AG09309 (cell line): ENCODE measurements at regions not wholly inside any gene's neighbourhood (a gene's known extent, or its start where the extent isn't known, plus 50 kb on each side); places are given as distances from the start of the nearest gene placed in this dataset.

ENCODE experiments used
- DNase-seq: peaks from one replicate; pipeline ENCODE4 v3.0.0-alpha.2; 2010; ENCODE audit warnings: low read depth
- H3K4me3 ChIP-seq: 2 replicates; pipeline ENCODE4 v1.5.1; 2011; ENCODE audit warnings: mild to moderate bottlenecking, low read depth, low read length, moderate library complexity; ENCODE audit not compliant: control insufficient read depth
- TF ChIP-seq, protein P1 (sequence below): IDR thresholded peaks from 2 replicates; pipeline ENCODE4 v1.5.1; 2011; ENCODE audit warnings: mild to moderate bottlenecking, low read depth, low read length, inconsistent platforms; ENCODE audit not compliant: insufficient read depth, control insufficient read depth; ENCODE audit errors: missing control alignments

DNA sequence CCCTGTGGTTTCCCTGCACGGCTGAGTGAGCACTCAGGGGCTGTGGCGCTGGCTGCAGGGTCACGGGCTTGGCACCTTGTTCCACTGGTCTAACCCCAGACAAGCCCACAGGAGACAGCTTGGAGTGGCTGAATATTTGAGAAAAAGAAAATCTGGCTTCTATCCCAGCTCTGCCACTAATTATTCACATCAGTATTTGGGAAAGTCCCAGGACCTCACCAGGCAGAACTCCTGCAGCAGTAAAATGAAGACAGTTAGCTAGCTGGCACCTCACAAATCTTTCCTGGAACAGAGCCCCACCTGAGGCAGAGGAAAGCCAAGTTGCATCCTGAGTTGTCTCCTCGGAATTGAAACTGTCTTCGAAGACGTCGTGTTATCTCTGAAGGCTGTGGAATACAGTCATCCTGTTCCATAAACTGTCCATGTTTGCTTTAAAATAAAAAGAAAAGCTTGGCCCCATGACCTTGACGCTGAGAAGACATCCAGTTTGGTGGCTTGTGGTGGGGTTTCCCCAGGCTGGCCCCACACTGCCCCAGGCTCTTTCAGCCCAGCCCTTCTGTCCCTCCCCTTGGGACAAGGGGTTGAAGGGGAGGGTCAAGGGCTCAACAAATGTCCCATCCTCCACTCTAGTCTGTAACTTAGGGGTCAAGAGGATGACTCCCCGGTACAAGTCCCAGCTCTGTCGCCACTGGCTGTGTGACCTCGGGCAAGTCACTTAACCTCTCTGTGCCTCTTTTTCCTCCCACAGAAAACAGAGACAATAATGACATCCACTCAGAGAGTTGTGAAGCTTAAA, 93.8 kb upstream of the TMPRSS2 start:
- H3K4me3 ChIP-seq = no peak overlapping the region
- TF ChIP-seq, protein P1, sequence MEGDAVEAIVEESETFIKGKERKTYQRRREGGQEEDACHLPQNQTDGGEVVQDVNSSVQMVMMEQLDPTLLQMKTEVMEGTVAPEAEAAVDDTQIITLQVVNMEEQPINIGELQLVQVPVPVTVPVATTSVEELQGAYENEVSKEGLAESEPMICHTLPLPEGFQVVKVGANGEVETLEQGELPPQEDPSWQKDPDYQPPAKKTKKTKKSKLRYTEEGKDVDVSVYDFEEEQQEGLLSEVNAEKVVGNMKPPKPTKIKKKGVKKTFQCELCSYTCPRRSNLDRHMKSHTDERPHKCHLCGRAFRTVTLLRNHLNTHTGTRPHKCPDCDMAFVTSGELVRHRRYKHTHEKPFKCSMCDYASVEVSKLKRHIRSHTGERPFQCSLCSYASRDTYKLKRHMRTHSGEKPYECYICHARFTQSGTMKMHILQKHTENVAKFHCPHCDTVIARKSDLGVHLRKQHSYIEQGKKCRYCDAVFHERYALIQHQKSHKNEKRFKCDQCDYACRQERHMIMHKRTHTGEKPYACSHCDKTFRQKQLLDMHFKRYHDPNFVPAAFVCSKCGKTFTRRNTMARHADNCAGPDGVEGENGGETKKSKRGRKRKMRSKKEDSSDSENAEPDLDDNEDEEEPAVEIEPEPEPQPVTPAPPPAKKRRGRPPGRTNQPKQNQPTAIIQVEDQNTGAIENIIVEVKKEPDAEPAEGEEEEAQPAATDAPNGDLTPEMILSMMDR = no peak
- DNase-seq = no peak

DNA sequence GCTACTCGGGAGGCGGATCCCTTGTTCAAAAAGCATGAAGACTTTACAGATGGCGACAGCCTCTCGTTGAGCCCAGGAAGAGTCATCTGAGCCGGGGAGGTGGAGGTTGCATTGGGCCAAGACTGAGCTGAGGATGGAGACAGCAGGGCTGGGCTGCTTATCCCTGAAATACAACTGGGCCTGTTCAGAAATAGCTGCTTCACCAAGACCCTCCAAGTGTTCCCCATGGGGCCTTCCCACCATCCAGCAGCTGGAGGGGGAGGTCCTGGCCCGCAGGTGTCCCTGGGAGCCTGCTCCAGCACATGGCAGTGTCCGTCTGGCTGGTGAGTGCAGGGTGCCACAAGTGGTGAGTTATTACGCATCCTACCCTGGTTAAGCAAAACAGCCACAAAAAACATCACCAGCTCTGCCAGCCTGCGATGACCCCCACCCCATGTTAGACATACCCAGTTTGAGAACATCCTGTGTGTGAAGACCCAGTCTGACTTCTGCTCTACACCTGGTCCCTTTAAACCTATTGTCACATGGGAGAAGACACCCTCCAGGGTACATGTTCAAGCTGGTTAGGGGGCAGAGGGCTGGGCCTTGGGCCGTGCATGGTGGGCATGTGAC, 93.1 kb upstream of the TMPRSS2 start:
- H3K4me3 ChIP-seq = no peak overlapping the region
- no peak for DNase-seq
- TF ChIP-seq, protein P1 = no peak

DNA sequence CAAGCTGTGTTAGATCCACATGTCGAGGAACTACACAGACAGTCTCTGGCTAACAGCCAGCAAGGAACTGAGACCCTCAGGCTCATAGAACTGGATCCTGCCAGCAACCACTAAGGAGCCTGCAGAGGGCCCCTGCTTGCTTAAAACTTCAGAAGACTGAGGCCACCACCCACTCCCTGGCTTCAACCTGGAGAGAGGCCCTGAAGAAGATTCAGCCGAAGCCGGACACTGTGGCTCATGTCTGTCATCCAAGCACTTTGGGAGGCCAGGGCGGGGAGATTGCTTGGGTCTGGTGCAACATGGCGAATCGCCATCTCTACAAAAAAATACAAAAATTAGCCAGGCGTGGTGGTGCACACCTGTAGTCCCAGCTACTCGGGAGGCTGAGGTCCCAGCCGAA, 92.6 kb upstream of the TMPRSS2 start:
- no peak overlapping the region for H3K4me3 ChIP-seq
- TF ChIP-seq, protein P1 = no peak
- DNase-seq = no peak

DNA sequence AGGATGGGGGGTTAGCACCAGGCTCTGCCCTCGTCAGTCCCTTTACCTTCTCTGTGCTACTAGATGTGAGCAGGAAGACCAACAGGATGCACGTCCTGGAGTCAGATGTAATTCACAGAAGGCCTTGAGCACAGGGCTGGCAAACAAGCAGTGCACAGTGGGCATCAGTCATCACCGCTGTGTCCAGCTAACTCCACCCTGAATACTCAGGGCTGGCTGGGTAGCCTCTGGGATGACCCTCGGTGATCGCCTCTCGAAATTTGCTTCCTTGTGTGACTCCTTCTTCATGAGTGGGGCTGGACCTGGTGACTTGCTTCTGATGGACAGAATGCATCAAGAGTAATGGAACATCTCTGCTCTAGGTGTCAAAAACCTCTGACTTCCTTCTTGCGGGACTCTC, 92.2 kb upstream of the TMPRSS2 start:
- TF ChIP-seq, protein P1 = no peak
- H3K4me3 ChIP-seq = no peak overlapping the region
- DNase-seq = no peak

DNA sequence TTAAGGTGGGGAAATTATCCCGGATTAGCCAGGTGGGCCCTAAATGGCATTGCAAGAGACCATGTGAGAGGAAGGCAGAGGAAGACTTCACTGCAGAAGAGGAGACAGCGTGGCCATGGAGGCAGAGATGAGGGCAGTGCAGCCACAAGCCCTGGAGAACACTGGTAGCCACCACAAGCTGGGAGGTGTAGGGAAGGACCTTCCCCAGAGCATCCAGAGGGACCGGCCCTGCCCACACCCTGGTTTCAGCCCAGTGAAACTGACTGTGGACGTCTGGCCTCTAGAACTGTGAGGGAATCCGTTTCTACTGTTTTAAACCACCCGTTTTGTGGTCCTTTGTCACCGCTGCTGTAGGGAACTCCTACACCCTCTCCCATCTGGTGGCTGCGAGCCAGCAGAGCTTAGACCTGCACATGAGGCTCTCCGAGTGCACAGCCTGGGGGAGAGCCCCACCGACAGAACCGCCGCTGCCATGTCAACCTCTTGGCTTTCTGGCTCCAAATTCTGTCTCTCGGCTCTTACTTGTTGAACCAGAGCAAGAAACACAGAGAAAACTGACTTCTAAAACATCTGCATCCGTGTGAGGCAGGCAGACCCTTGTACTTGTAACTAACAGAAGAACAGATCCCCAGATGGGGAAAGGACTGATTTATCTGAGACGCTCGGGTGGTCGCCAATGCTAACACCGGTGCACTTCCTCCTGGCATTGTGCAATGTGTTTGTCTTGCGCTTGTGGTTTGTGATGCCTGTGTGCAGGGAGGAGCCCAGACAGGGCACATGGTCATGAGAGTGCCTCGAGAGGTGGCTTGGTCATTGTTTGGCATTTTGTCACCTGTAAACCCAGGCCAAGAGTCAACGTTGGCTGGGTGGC, 90.8 kb upstream of the TMPRSS2 start:
- no peak for DNase-seq
- TF ChIP-seq, protein P1 = no peak
- no peak overlapping the region for H3K4me3 ChIP-seq

DNA sequence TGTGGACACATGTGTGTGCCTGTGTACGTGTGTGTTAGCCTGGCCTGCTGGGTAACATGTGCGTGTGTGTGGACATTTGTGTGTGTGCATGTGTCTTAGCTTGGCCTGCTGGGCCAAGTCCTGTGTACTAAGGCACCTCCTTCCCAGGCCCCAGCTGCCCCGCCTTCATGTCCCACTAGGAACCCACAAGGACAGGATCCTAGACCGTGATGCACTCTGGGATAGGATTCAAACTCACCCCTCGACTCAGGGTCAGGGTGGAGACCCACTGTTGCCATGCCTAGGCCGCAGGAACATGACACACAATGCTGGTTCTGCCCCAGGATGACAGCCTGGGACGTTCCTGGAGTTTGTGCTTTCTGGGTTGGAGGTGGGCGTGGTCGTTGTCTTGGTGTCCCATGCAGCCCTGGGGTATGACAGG, 89.9 kb upstream of the TMPRSS2 start:
- DNase-seq = no peak
- no peak overlapping the region for H3K4me3 ChIP-seq
- TF ChIP-seq, protein P1 = no peak
